ENCODE measurements at regions not wholly inside any gene's neighbourhood (a gene's known extent, or its start where the extent isn't known, plus 50 kb on each side); places are given as distances from the start of the nearest gene placed in this dataset.

DNA sequence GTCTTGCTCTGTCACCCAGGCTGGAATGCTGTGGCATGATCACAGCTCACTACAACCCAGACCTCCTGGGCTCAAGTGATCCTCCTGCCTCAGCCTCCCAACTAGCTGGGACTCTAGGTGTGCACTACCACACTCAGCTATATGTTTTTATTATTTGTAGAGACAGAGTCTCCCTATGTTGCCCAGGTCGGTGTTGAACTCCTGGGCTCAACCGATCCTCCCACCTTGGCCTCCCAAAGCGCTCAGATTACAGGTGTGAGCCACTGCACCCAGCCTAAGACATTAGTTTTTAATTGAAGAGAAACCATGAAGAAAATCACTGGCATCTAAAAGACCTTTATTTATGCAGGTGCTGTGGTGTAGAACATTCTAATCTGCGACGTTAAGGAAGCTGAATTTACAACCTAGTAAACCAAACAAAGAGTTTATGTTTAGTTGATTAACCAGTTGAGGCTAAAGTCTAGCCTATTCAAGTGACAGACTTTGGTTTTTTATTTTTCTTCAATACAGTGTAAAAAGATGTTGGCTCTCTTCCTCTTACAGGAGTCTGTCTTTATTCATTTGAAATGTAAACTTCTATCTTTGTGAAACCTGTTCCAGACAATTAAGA, 52.5 kb upstream of the NBL1 start:
- H3K9me3 ChIP-seq (replicated peaks; ENCODE audit: control insufficient read depth, insufficient read depth, low read depth, low read length): no peaks in the 10 kb centered on the region
- H3K9me1 ChIP-seq (ENCODE audit: control insufficient read depth, insufficient read depth, low read length): no peaks in the 10 kb centered on the region
- in situ Hi-C loops (cut with MboI): no loop called here
- DNase-seq (ENCODE audit: extremely low read depth in 1 of 4, low spot score in 3 of 4) (no peak), FAIRE-seq (no peak), ATAC-seq (no peak)
- H3K27ac ChIP-seq (ENCODE audit: extremely low read depth, low read depth, low read length): no peak overlapping the region
- WGBS (ENCODE audit: insufficient coverage, low coverage, missing lambda C conversion rate): 4% methylated on average over 5 of the region's 5 CpGs
- H2AFZ ChIP-seq (ENCODE audit: low read depth, low read length): no peak overlapping the region
- intact Hi-C loops (cut with micrococcal nuclease): no loop called here
- no peaks in the 10 kb centered on the region for H3K36me3 ChIP-seq (ENCODE audit: control insufficient read depth, insufficient read depth, low read length)
- H4K20me1 ChIP-seq (replicated peaks; ENCODE audit: control insufficient read depth, insufficient read depth, low read length): no peaks in the 10 kb centered on the region
- no peak overlapping the region for H3K4me2 ChIP-seq (ENCODE audit: insufficient read depth, low read length)
- H3K4me1 ChIP-seq (replicated peaks in 1 of 2; ENCODE audit: control insufficient read depth in 2 of 2, insufficient read depth in 2 of 2, low read length in 2 of 2): peaks cover 7 to 9% of the 10 kb centered on the region in 2 experiments; a peak in 3 of 5 replicates
- H3K9ac ChIP-seq (ENCODE audit: insufficient read depth in 1 of 2, low read depth in 2 of 2, low read length in 2 of 2): no peak overlapping the region
- H3K79me2 ChIP-seq (ENCODE audit: control insufficient read depth, insufficient read depth, low read length): peaks cover 9% of the 10 kb centered on the region; the same call in 2 of the 3 replicates
- POLR2A ChIA-PET: interaction anchor here (0.8 kb wide), 1 partner anchor 257 kb away, joined by 3 read pairs; no protein-coding TSS in a partner anchor
- H3K27me3 ChIP-seq (ENCODE audit: control insufficient read depth in 2 of 2, insufficient read depth in 2 of 2, low read length in 2 of 2): peaks cover 17 to 18% of the 10 kb centered on the region in 2 experiments; a peak in 4 of 5 replicates
- CTCF ChIA-PET (ENCODE audit: low intra/inter-chr PET ratio): no interaction called here
- BruUV-seq (replicated peaks): no TSS peak
- no peak overlapping the region for H3K4me3 ChIP-seq
- no peak for TF ChIP-seq ATF7 (IDR thresholded peaks at IDR 0.05)
- TF ChIP-seq FOXP4 (CRISPR knock-in tag; IDR thresholded peaks at IDR 0.05; ENCODE audit: borderline replicate concordance): no peak
- TF ChIP-seq PHF21A (IDR thresholded peaks at IDR 0.05; ENCODE audit: borderline replicate concordance, low read depth): no peak
- no peak for TF ChIP-seq SREBF2 (CRISPR knock-in tag; IDR thresholded peaks at IDR 0.05)
- no peak for TF ChIP-seq JUND (IDR thresholded peaks at IDR 0.05; ENCODE audit: borderline replicate concordance, low read depth, low read length)
- TF ChIP-seq JUND (tag; IDR thresholded peaks at IDR 0.05; ENCODE audit: borderline replicate concordance, low read depth, low read length): no peak
- TF ChIP-seq ZBTB33 (CRISPR knock-in tag; IDR thresholded peaks at IDR 0.05): no peak
- TF ChIP-seq CHCHD3 (CRISPR knock-in tag; IDR thresholded peaks at IDR 0.05): no peak
- TF ChIP-seq NFYB (IDR thresholded peaks at IDR 0.05; ENCODE audit: extremely low read depth, insufficient read length): no peak
- no peak for TF ChIP-seq CTBP1 (IDR thresholded peaks at IDR 0.05; ENCODE audit: borderline replicate concordance)
- no peak for TF ChIP-seq NCOA1 (IDR thresholded peaks at IDR 0.05; ENCODE audit: low read depth)
- no peak for TF ChIP-seq MTA1 (IDR thresholded peaks at IDR 0.05; ENCODE audit: borderline replicate concordance)
- no peak for TF ChIP-seq BCOR (IDR thresholded peaks at IDR 0.05)
- TF ChIP-seq, protein P1, sequence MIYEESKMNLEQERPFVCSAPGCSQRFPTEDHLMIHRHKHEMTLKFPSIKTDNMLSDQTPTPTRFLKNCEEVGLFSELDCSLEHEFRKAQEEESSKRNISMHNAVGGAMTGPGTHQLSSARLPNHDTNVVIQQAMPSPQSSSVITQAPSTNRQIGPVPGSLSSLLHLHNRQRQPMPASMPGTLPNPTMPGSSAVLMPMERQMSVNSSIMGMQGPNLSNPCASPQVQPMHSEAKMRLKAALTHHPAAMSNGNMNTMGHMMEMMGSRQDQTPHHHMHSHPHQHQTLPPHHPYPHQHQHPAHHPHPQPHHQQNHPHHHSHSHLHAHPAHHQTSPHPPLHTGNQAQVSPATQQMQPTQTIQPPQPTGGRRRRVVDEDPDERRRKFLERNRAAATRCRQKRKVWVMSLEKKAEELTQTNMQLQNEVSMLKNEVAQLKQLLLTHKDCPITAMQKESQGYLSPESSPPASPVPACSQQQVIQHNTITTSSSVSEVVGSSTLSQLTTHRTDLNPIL (CRISPR knock-in tag; IDR thresholded peaks at IDR 0.05): no peak
- no peak for TF ChIP-seq SMARCE1 (IDR thresholded peaks at IDR 0.05)
- no peak for TF ChIP-seq SIX5 (IDR thresholded peaks at IDR 0.05; ENCODE audit: borderline replicate concordance in 1 of 2, insufficient read depth in 1 of 2, low read depth in 1 of 2, low read length in 2 of 2)
